CD14-positive monocyte (primary cell): ENCODE measurements at regions not wholly inside any gene's neighbourhood (a gene's known extent, or its start where the extent isn't known, plus 50 kb on each side); places are given as distances from the start of the nearest gene placed in this dataset.

Experiments
- DNase-seq, 3 donors: peaks; one replicate each; pipeline ENCODE4 v3.0.0-alpha.2; 2011 to 2022
- H2AFZ ChIP-seq: 2 replicates; pipeline ENCODE4 v1.6.0; 2012; ENCODE audit warnings: mild to moderate bottlenecking, low read depth, low read length, inconsistent platforms; ENCODE audit not compliant: insufficient read depth, poor library complexity, severe bottlenecking
- H3K27ac ChIP-seq, 2 donors: 1 replicate in 1 of 2; 2 replicates in 1 of 2; pipeline ENCODE4 v1.5.1; 2012 to 2013; ENCODE audit warnings: low read length in 2 of 2, control low read depth in 1 of 2, inconsistent platforms in 1 of 2, low read depth in 1 of 2, mild to moderate bottlenecking in 1 of 2
- H3K27me3 ChIP-seq, 2 donors: one replicate each; pipeline versions ENCODE4 v1.6.0 to v1.6.1; 2011 to 2013; ENCODE audit warnings: low read length in 2 of 2; ENCODE audit not compliant: control insufficient read depth in 2 of 2, insufficient read depth in 2 of 2
- H3K36me3 ChIP-seq, 2 donors: replicated peaks in 1 of 2; 1 replicate in 1 of 2; 2 replicates in 1 of 2; pipeline versions ENCODE4 v1.5.1 to v1.6.1; 2012 to 2013; ENCODE audit warnings: low read length in 2 of 2, control low read depth in 1 of 2, inconsistent platforms in 1 of 2, mild to moderate bottlenecking in 1 of 2; ENCODE audit not compliant: insufficient read depth in 2 of 2, control insufficient read depth in 1 of 2
- H3K4me1 ChIP-seq, 2 donors: 1 replicate in 1 of 2; 2 replicates in 1 of 2; pipeline versions ENCODE4 v1.5.1 to v1.6.1; 2012 to 2013; ENCODE audit warnings: low read length in 2 of 2, control low read depth in 1 of 2, inconsistent platforms in 1 of 2, mild to moderate bottlenecking in 1 of 2, moderate library complexity in 1 of 2; ENCODE audit not compliant: insufficient read depth in 2 of 2, control insufficient read depth in 1 of 2
- H3K4me2 ChIP-seq: replicated peaks from 2 replicates; pipeline ENCODE3; 2012; ENCODE audit warnings: low read length, moderate library complexity, mild to moderate bottlenecking; ENCODE audit not compliant: poor library complexity, severe bottlenecking; ENCODE audit errors: extremely low read depth
- H3K4me3 ChIP-seq, 3 experiments: fragments of 200-600 bp in 1 of 3; sonication (generic) in 1 of 3; replicated peaks in 1 of 3; 1 replicate in 2 of 3; 2 replicates in 1 of 3; pipeline ENCODE4 v1.5.1; 2011 to 2013; ENCODE audit warnings: low read length in 3 of 3, mild to moderate bottlenecking in 3 of 3, control low read depth in 2 of 3, low read depth in 2 of 3, inconsistent platforms in 1 of 3, moderate library complexity in 1 of 3
- H3K79me2 ChIP-seq: 2 replicates; pipeline ENCODE4 v1.6.0; 2012; ENCODE audit warnings: mild to moderate bottlenecking, control low read depth, inconsistent platforms, low read length, moderate library complexity; ENCODE audit not compliant: insufficient read depth
- H3K9ac ChIP-seq: 2 replicates; pipeline ENCODE4 v1.6.0; 2017; ENCODE audit warnings: low read length, mild to moderate bottlenecking; ENCODE audit not compliant: insufficient read depth, poor library complexity, severe bottlenecking
- H3K9me3 ChIP-seq, 2 donors: replicated peaks in 1 of 2; 1 replicate in 1 of 2; 2 replicates in 1 of 2; pipeline versions ENCODE4 v1.5.1 to v1.6.1; 2012 to 2013; ENCODE audit warnings: low read length in 2 of 2, control low read depth in 1 of 2; ENCODE audit not compliant: control insufficient read depth in 1 of 2, insufficient read depth in 1 of 2
- H4K20me1 ChIP-seq: 2 replicates; pipeline ENCODE4 v1.6.0; 2012; ENCODE audit warnings: mild to moderate bottlenecking, low read length, control low read depth, moderate library complexity; ENCODE audit not compliant: insufficient read depth
- H3K27ac Mint-ChIP-seq, 7 donors: one replicate each; pipeline ENCODE4 v1.8.0; 2020; ENCODE audit warnings: mild to moderate bottlenecking in 7 of 7, mixed read lengths in 7 of 7, moderate library complexity in 6 of 7, inconsistent platforms in 2 of 7
- H3K27me3 Mint-ChIP-seq, 3 donors: one replicate each; pipeline ENCODE4 v1.8.0; 2021 to 2022; ENCODE audit warnings: low read depth in 3 of 3, mild to moderate bottlenecking in 3 of 3, mixed read lengths in 3 of 3, moderate library complexity in 3 of 3, inconsistent platforms in 1 of 3
- H3K36me3 Mint-ChIP-seq, 2 donors: one replicate each; pipeline ENCODE4 v1.8.0; 2020; ENCODE audit warnings: mixed read lengths in 2 of 2, inconsistent platforms in 1 of 2, mild to moderate bottlenecking in 1 of 2
- H3K4me1 Mint-ChIP-seq: one replicate; pipeline ENCODE4 v1.8.0; 2020; ENCODE audit warnings: mild to moderate bottlenecking, mixed read lengths
- H3K4me3 Mint-ChIP-seq, 2 donors: one replicate each; pipeline ENCODE4 v1.8.0; 2020; ENCODE audit warnings: mild to moderate bottlenecking in 2 of 2, mixed read lengths in 2 of 2, moderate library complexity in 1 of 2
- H3K9me3 Mint-ChIP-seq, 7 donors: one replicate each; pipeline ENCODE4 v1.8.0; 2020 to 2022; ENCODE audit warnings: mixed read lengths in 7 of 7, mild to moderate bottlenecking in 6 of 7, moderate library complexity in 6 of 7, inconsistent platforms in 2 of 7
- CTCF ChIP-seq: fragments of 200-600 bp; IDR thresholded peaks from one replicate; pipeline ENCODE4 v1.8.0; 2022; ENCODE audit warnings: antibody characterized with exemption, mild to moderate bottlenecking
- WGBS: methylation state at CpG from one replicate; pipeline ENCODE4 v1.1.5; 2013; ENCODE audit warnings: missing lambda C conversion rate; ENCODE audit not compliant: insufficient coverage; 5-methylcytosine and 5-hydroxymethylcytosine counted together
- intact Hi-C, 2 donors: fragments of 100-400 bp; cut with micrococcal nuclease; formaldehyde crosslinking; loops; one replicate each; pipeline versions ENCODE4 v1.15.0 to v1.15.1; 2023

GRCh38 chr13:59364641-59365085 lies 799.1 kb downstream of the DIAPH3 start:
- H3K4me3 Mint-ChIP-seq = no peak overlapping the region
- 100% methylated on average over 6 of the region's 7 CpGs for WGBS
- intact Hi-C loops = no loop called here

GRCh38 chr13:59367467-59367866 lies 796.3 kb downstream of the DIAPH3 start:
- intact Hi-C loops = no loop called here
- H3K4me2 ChIP-seq = no peak overlapping the region
- WGBS = no CpG with 5 or more reads among the region's 5 CpGs

More at GRCh38 chr13:59364641-59365085, 799.1 kb downstream of the DIAPH3 start:
- H3K4me2 ChIP-seq = no peak overlapping the region
- peaks cover 5 to 6% of the 10 kb centered on the region in 2 donors for H3K4me1 ChIP-seq
- Mint-ChIP-seq H3K9me3 (peaks cover 0 to 12% (median 0%) of the 10 kb centered on the region in 7 donors), H3K4me1 (peaks cover 5% of the 10 kb centered on the region), H3K27ac (no peak overlapping the region), H3K36me3 (no peaks in the 10 kb centered on the region), H3K27me3 (peaks cover 0 to 2% (median 0%) of the 10 kb centered on the region in 3 donors)
- H3K9ac ChIP-seq = no peak overlapping the region
- H3K9me3 ChIP-seq = no peaks in the 10 kb centered on the region
- H2AFZ ChIP-seq = no peak overlapping the region
- H3K79me2 ChIP-seq = no peaks in the 10 kb centered on the region
- TF ChIP-seq CTCF = no peak
- H3K36me3 ChIP-seq = no peaks in the 10 kb centered on the region
- H3K27me3 ChIP-seq = no peaks in the 10 kb centered on the region
- H3K4me3 ChIP-seq = no peak overlapping the region
- H4K20me1 ChIP-seq = no peaks in the 10 kb centered on the region
- no peak overlapping the region for H3K27ac ChIP-seq
- DNase-seq = no peak

More at GRCh38 chr13:59367467-59367866, 796.3 kb downstream of the DIAPH3 start:
- H4K20me1 ChIP-seq = no peaks in the 10 kb centered on the region
- H3K4me1 ChIP-seq = no peaks in the 10 kb centered on the region
- H3K27ac Mint-ChIP-seq = no peak overlapping the region
- no peak overlapping the region for H2AFZ ChIP-seq
- H3K4me3 ChIP-seq = no peak overlapping the region
- H3K27me3 Mint-ChIP-seq = peaks cover 0 to 2% (median 0%) of the 10 kb centered on the region in 3 donors
- no peak for DNase-seq
- TF ChIP-seq CTCF = no peak
- no peak overlapping the region for H3K4me3 Mint-ChIP-seq
- peaks cover 0 to 8% (median 3%) of the 10 kb centered on the region in 7 donors for H3K9me3 Mint-ChIP-seq
- H3K27me3 ChIP-seq = no peaks in the 10 kb centered on the region
- no peak overlapping the region for H3K27ac ChIP-seq
- no peaks in the 10 kb centered on the region for H3K9me3 ChIP-seq
- H3K36me3 ChIP-seq = no peaks in the 10 kb centered on the region
- no peaks in the 10 kb centered on the region for H3K36me3 Mint-ChIP-seq
- no peak overlapping the region for H3K9ac ChIP-seq
- no peaks in the 10 kb centered on the region for H3K4me1 Mint-ChIP-seq
- H3K79me2 ChIP-seq = no peaks in the 10 kb centered on the region
